NCI-H128 (cell line): ENCODE measurements at regions not wholly inside any gene's neighbourhood (a gene's known extent, or its start where the extent isn't known, plus 50 kb on each side); places are given as distances from the start of the nearest gene placed in this dataset.
"Not testable (repeated sequence)": the region's sequence is repeated elsewhere in the genome, so short reads cannot be mapped to it uniquely, and the experiment has no call there.

ENCODE experiments used
- DNase-seq: peaks from one replicate; lab custom pipeline; 2025; ENCODE audit not compliant: unreplicated experiment; lab: John Stamatoyannopoulos, UW

- DNase-seq = no peak
These were observed 890.9 kb downstream of the LRRIQ3 start for GRCh38 chr1:73306899-73307555.

DNA sequence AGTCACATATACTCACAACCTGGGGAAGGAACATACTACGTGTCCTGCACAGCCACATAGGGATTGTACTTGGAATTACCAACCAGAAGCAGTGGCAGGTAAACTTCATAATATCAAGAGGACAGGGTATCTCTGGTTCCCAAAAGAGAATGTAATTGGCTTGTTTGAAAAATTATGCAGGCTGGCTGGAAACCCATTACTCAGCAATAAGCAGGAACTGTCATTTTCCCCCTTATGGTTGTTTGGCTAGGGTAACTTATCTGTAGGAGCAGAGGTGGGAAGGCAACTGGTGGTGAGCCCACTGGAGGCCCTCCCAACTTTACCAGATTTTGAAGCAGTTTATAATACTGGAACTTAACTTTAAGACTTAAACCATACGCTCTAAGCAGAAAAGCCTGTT lies 924.1 kb downstream of the LRRIQ3 start:
- DNase-seq = no peak

- DNase-seq = not testable (repeated sequence)
These were observed 952.8 kb downstream of the LRRIQ3 start for GRCh38 chr1:73245196-73245595.

GRCh38 chr1:73218995-73219546 lies 936.7 kb upstream of the NEGR1 start:
- no peak for DNase-seq

- DNase-seq = no peak
These were observed 923.1 kb upstream of the NEGR1 start for GRCh38 chr1:73205294-73205973.

- DNase-seq = no peak
These were observed 915.6 kb upstream of the NEGR1 start for GRCh38 chr1:73197972-73198371.

DNA sequence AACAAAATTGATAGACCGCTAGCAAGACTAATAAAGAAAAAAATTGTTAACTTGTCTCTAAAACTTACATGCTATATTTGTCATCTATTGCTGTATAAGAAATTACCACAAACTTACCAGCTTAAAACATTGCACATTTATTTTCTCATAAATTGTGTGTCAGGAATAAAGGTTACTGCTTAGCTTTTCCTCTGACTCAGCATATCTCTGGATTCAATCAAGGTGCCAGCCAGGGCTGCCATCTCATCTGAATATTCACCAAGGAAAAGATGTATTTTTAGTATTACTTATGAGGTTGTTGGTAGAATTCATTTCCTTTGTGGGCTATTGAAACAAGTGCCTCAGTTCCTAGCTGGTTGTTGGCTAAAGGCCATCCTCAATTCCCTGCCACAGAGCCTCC lies 912.6 kb upstream of the NEGR1 start:
- DNase-seq = no peak

GRCh38 chr1:73183581-73183980 lies 901.2 kb upstream of the NEGR1 start:
- DNase-seq = not testable (repeated sequence)

DNA sequence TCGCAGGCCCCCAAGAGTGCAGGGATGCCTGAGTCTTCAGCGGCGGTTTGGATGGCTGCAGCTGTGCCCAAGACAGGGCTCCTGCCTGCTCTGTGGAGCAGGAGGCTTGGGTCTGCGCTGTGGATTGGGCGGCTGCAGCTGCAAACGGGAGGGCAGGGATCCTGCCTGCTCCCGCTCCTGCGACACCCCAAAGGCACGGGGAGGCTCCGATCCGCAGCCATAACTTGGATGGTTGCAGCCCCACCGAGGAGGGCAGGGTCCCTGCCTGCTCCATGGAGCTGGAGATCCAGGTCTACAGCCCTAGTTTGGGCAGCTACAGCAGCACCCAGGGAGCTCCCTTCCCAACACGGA lies 898.8 kb upstream of the NEGR1 start:
- DNase-seq = no peak

- DNase-seq = no peak
These were observed 898.3 kb upstream of the NEGR1 start for GRCh38 chr1:73180397-73181189.

DNA sequence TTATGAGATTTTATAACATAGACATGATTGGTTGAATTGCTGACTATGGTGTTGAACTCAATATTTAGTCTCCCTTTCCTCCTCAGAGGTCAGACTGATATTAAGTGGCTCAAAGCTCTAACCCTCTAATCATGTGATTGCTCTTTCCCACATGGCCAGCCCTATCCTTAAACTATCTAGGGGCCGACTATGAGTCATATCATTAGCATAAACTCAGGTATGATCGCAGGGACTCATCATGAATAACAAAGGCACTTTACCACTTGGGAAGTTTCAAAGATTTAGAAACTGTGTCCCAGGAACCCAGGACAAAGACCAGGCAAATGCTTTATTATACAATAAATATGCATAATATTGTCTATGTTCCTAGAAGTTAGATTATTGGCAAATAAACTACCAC lies 894.6 kb upstream of the NEGR1 start:
- DNase-seq = no peak

DNA sequence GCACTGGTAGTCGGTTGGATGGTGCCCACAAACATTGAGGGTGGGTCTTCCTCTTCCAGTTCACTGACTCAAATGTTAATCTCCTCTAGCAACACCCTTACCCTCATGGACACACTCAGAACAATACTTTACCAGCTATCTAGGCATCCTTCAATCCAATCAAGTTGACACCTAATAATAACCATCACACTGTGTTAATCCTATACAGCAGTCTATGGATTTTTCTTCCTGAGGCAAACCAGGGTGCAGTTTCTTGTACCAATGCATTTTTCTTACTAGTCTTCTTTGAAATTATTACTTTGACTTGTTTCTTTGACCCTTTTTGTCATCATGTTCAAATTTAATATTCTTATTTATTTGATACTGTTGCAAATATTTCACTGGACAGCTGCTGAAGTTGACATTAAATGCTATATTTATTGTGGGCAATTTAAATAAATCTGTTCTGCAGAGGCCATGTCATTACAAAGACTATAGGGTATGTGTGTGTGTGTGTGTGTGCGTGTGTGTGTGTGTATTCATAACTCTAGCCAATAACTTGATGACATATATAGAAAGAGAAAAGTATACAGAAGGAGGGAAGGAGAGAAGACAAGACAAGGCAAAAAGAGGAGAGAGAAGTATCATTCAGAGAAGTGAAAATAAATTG lies 884.8 kb upstream of the NEGR1 start:
- DNase-seq = no peak

DNA sequence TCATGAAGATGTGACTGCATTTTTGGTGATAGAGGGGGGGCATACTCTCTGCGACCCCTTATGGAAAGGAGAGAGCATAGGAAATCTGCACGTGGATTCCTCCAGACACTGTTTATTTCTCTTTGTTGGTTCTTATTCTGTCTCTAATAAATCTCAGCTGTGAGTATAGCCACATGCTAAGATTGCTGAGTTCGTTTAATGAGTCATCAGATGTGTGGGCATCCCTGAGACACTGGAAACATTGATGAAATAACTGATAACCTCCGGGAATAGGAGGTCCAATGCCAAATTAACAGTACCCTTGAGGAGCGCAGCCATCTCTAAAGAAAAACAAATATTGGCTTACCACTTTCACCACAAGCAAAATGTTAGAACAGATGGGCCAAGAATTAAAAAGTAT lies 880.2 kb upstream of the NEGR1 start:
- DNase-seq = no peak

DNA sequence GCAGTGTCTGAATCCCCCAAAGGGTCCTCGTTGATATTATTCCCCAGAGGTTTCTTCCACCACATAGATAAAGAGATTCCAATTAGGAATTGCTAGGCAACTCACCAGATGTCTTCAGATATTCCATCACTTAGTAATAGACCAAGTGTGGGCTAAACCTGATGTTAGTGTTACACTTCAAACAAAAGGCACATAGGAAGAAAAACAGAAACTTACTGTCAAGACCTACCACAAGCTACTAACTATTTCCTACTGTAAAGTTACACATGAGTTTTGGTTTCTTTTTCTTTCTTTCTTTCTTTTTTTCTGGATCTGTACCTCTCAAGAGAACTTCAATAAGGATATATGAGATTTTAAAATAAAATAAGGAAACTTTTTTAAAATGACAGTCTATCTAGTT lies 879.1 kb upstream of the NEGR1 start:
- DNase-seq = no peak

DNA sequence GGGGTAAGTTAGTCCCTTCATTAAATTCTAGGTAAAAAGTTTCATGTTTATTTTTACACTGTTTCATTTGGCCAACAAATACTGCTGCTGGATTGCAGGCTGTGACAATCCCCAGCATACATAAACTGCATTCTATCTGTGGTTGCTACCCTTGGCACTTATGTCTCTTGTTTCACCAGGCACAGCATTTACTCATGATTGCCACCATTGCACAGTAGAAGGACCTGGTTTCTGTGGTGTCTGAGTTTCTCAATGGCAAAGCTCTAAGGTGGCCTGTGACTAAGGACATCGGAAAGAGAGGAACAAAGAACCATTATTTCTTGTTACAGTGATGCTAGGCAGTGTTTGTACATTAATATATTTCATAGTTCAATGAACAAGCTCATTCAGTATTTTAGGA lies 878.4 kb upstream of the NEGR1 start:
- no peak for DNase-seq

DNA sequence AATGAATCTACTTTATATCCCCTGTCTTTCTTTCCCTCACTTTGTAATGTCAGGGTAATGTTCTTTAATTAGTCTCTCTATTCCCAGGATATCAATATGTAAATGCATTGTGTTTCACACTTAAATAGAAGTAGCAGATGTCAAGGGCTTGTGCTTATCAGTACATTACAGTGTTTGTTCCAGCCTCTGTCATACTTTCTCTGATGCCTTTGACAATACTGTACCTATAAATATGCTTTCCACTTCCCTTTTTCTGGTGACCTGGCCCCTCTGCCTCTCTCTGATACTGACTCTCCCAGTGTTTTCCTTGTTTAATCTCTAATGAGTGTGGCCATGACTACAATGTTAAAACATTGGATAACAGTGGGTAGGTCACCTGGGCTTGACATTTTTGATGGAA lies 862.0 kb upstream of the NEGR1 start:
- DNase-seq = no peak

DNA sequence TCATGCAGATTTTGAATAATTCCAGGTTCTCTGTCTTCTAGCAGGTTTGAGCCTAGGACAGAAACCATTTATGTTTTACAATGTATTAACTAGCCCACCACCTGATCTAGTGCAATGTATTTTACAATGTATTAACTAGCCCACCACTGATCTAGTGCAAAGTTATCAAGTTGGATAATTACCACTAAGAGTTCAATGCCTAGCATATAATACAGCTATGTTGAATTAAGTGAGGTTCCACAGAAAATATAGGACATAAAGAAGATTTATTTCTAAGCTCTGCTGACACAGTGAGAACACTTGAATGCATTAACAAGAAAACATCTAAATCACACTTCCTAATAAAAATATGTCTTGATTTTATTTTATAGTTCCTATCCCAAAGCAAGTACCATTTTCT lies 854.6 kb upstream of the NEGR1 start:
- no peak for DNase-seq

- no peak for DNase-seq
These were observed 824.6 kb upstream of the NEGR1 start for GRCh38 chr1:73106931-73107330.

- no peak for DNase-seq
These were observed 823.4 kb upstream of the NEGR1 start for GRCh38 chr1:73105755-73106154.

DNA sequence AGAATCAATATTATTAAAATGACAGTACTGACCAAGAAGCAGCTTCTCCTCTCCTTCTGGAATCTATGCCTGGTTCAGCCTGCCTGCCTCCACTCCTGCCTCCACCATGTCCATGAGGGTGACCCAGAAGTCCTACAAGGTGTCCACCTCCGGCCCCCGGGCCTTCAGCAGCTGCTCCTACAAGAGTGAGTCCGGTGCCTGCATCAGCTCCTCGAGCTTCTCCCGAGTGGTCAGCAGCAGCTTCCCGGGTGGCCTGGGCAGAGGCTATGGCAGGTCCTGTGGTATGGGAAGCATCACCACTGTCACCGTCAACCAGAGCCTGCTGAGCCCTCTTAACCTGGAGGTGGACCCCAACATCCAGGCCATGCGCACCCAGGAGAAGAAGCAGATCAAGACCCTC lies 822.4 kb upstream of the NEGR1 start:
- DNase-seq = no peak

- no peak for DNase-seq
These were observed 817.9 kb upstream of the NEGR1 start for GRCh38 chr1:73100216-73100615.
